NCI-H2227 (cell line): ENCODE measurements at regions not wholly inside any gene's neighbourhood (a gene's known extent, or its start where the extent isn't known, plus 50 kb on each side); places are given as distances from the start of the nearest gene placed in this dataset.
"Not testable (repeated sequence)": the region's sequence is repeated elsewhere in the genome, so short reads cannot be mapped to it uniquely, and the experiment has no call there.

ENCODE experiments used
- DNase-seq: peaks from one replicate; lab custom pipeline; 2025; ENCODE audit not compliant: unreplicated experiment; lab: John Stamatoyannopoulos, UW

DNA sequence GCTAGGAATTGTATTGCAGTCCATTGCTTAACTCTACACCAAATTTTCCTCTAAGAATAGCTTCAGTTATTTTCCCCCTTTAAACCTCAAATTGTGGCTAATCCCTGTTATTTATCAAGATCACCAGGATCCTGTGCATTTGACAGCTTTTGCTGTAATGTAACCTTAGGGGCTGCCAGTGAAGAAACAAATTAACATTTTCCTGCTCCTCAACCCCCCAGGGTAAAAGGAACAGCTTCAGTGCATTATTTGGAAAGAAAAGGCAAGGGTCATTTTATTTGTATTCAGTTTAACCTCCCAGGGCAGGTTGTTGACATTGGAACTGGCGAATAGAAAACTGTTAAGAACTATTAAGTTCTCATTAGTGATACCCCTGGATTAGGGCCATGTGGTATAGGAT lies 57.0 kb downstream of the PCDH20 start:
- no peak for DNase-seq

DNA sequence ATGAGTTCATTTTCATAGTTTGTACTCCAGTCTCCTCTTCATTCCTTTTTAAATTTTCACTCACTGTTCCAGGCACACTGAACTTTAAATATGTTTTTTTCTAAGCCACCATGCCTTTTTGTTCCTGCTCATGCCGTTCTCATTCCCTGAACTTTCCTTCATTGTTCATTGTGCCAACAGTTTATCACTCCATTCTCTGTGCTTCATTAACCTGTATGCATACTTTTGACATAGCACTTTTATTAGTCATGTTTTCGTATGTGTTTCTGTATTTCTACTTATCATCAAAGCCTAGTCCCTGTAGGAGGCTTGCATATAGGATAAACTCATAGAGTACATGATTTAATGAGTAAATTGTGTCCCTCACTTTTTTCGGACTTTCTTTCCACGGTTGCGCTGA lies 65.3 kb downstream of the PCDH20 start:
- no peak for DNase-seq

DNA sequence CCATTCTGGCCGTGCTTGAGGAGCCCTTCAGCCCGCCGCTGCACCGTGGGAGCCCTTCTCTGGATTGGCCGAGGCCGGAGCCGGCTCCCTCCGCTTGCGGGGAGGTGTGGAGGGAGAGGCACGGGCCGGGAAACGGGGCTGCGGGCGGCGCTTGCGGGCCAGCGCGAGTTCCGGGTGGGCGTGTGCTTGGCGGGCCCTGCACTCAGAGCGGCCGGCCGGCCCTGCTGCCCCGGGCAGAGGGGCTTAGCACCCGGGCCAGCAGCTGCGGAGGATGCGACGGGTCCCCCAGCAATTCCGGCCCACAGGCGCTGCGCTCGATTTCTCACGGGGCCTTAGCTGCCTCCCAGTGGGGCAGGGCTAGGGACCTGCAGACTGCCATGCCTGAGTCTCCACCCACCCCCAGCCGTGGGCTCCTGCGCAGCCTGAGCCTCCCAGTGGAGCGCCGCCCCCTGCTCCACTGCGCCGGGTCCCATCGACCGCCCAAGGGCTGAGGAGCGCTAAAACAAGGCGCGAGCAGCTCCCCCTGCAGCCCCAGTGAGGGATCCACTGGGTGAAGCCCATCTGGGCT lies 76.5 kb downstream of the PCDH20 start:
- peak; percentile 41 for DNase-seq

DNA sequence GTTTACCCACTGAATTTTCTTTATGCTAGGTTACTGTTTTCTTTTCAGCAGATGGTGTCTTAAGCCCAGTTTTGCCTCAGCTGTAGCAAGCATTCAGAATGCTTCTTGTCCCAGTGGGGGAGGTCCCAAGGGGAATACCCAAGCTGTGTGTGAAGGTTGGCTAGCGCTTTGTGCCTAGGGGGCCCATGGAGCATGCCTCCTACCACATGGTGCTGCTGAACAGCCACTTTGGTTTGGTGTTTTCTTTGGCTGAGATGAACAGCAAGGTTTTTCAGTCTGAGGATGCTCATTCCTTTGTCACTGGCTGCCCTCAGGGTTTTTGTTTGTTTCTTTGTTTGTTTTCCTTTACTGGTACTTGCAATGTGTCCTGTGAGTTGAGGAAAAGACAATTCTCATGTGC lies 99.0 kb downstream of the PCDH20 start:
- DNase-seq = no peak

DNA sequence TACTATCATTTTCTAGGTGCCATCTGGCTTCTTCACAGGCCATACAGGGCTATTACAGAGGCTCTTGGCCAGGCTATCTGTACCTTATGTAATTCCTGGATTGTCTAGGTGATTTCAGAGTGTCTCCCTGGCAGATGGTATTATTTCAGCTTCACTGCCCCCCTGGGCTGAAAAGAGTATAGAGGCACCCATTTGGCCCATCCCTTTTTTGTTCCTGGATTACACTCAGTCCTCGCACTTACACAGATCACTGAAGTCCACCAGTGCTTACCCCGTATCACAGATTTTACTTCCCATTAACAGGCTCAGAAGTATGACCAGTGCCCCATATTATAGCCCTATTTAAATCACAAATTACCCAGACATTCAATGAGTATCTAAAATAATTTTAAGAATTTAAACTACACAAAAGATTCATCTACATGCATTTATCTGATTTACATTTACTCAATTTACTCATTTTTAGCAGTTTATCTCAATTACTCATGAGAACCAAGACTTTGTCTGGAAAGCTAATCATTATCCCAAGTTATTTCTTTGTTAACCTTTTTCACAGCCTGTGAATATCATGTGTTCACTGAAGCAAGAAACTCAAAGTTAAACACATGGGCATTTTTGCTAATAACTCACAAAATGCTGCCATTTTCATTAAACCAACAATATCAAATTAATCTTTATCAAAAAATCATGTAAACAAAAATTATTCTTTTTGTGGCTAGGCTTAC lies 121.0 kb downstream of the PCDH20 start:
- no peak for DNase-seq

DNA sequence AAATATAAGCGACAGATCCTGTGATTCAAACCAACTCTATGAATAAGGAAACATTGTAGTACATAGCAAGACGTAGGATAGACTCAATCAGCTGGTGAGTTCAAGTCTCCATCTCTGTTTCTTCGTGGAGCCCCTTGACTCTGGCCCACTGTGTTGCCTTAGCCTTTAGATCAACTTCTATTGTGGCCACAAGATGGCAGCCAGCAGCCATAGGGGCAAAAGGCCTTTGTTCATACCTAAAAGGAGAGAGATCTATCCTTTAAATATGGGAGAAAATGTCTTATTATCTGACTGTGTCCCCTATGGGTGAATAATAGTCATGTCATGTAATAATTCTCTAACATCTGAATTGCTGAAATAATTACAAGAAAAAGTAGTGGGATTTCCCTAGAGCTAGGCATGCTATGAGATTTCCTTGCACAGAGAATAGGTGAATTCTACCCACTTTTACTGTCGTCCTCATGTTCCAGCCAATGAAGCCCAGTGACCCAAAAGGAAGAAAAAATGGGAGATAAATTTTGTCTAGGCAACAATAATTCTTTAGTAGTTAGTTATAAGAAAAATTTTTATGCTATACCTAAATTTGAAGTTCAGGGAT lies 129.4 kb downstream of the PCDH20 start:
- DNase-seq = no peak

DNA sequence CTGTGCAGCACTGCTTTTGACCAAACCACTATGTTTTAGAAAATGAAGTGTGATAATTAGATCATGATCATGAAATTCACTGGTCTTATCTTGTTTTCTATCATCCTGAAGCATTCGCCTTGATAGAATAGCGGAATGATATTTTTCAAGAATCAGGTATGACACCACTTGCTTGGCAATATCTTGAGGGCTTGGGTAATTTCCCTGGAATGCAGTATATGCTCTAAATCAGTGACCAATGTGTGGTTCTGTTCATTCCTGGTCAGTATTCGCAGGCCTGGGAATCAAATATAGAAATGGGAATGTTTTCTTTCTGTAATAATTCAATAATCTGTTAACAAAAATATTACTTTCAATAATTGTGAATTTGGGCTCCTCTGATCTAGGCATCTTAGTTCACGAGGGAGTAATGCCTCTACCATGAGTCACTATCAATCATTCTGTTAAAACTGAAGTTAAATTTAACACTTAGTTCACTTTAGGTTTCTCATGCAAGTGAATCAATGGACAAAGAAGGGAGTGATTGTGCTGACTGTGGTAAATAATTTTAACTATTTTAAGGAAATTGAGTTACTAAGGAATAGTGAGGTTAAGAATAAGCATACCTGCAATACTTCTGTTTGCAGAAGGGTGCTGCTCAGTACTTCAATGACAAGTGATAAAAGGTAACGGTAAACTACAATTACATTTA lies 137.9 kb downstream of the PCDH20 start:
- DNase-seq = no peak

DNA sequence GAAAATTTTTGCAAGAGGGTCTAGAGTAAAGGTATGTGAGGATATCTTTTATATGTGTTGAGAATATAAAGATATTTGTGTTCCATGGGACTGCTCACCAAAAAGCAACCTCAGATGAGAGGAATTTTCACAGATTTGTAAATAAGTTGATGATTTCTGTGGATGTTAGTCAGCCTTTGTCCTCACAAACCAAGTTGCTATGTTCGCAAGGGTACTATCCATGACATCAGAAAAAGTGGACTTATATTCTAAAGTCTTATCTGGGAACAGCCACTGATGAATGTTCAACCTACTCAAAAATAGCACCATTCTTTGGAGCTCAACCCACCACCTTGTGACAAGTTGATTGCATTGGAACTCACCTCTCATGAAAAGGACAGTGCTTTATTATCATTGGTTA lies 138.6 kb downstream of the PCDH20 start:
- DNase-seq = no peak

DNA sequence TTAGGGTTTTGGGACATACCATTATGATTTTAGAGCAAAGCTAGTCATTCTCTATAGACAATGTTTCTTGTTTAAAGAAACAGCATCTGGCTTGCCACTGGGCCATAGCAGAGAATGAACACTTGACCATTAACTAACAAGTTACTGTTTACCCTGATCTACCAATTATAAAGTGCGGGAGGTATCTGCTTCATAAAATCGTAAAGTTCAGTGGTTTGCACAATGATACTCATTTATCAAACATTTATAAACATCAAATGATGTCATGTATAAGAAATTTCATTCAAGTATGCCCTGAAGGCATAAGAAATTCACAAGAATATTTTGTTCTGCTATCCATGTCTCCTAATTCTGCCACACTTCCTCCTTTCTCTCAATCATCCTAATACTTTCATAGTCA lies 139.2 kb downstream of the PCDH20 start:
- DNase-seq = no peak

DNA sequence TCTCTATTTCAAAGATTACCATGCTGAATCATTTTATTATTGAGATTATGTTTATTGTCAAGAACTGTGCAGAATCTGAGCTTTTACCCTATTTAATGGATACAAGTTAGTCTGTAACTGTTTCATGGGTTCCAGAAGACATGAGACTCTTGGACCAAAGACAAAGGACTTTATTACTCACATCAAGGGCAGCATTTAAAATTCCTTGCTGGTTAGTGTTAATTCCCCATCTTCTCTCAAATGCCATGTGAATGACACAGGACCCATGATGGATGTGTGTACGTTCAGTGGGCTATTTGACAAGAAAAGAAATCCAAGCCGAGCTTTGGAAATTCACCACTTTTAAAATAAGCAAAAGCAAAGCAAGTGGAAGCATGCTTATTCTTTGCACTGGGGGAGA lies 139.9 kb downstream of the PCDH20 start:
- no peak for DNase-seq

DNA sequence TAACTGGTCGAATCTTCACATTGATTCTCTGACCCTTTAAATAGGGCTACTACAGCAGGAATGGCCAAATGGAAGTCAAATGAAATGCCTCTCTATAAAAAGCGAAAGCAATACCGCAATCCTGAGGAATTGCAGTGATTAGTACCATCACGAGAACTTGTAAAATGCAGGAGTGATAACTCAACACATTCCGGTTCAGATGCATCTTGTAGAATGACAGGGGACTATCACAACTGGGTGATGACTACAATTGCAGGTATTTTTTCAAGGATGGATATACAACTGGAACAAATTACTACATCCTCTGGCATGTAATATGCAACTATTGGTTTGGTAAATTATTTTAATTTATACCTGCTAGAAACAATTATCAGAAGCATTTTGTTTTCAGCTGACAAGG lies 140.4 kb downstream of the PCDH20 start:
- no peak for DNase-seq

DNA sequence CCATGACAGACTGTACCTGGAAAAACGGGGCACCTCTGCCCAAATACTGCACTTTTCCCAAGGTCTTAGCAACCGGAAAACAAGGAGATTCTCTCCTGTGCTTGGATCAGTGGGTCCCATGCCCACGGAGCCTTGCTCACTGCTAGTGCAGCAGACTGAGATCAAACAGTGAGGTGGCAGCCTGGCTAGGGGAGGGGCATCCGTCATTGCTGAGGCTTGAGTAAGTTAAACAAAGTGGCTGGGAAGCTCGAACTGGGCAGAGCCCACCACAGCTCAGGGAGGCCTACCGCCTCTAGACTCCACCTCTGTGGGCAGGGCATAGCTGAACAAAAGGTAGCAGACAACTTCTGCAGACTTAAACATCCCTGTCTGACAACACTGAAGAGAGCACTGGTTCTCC lies 148.8 kb downstream of the PCDH20 start:
- DNase-seq = not testable (repeated sequence)

DNA sequence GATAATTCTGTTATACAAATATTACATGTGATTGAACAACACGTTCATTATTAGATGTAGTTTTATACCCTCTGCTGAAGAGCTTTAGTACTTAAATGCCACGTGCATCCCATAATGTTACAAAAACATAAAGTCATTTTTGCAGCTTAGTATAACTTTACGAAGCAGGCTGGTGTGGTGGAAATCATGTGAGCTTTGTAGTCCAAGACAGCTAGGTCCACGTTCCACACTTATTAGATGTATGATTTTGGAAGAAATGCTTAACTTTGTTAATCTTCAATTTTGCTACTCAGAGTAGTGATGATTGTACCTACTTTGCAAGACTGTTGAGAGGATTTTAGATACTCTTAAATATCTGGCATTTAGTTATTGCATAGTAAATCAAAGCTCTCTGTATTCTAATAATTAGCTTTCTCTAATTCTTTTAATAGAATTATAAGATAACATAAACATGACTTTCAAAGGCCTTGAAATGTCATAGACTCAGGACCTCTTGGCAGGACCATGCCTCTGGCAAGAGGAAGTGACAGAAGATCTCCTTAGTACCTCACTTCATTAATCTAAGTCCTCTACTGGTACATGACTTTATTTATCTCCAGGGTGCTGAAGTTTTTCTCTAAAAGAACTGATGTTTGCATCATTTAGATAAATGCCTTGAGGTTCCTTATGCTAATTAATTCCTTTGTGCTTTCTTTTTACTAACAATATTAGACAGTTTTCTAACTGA lies 153.7 kb downstream of the PCDH20 start:
- no peak for DNase-seq

DNA sequence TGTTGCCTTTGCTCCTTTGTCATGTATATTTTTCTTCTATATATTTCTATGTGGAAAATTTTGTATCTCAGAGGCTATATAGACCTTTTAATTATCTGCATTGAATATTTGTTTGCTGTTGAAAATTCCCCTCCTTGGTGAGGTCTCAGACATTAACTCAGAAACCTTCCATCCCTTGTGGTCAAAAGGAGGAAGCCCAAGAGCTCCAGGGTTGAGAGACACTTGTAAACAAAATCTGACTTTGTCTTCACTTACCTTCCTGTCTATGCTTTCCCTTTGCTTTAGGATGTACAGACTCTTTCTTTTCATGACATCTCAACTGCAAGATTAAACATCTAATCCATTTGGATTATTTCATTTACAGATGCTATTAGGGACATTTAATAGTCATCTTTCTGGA lies 157.5 kb downstream of the PCDH20 start:
- DNase-seq = no peak

DNA sequence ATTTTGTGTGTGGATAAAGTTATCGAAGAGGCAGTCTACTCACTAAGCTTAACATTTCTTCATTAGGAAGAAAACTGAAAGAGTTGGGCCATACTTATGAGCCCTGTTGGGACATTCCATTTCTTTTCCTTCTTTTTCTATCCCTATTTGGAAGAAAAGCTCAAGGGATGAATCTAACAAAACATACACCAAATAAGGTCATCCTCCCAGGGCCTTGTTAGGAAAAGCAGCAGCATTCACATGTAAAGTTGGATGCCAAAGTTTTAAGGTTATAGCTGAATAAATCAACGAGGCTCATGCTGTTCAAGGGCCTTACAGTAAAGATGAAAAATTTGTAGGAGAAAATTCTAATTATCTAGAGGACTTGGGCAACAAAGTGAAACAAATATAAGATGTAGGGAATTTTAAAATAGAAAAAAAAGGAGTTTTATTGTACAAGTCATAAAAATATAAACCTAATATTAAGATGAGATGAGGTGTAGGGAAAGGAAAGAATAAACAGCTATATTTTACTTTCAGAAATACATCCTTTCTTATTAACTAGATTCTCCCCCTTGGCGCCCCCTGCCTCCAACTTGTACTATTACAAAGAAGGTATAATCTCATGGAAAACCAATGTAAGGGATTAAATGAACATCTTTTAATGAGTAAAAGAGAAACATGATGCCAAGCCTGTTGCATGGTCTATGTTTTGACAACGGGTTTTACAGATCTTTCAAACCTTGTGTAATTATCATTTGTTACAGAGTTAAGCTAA lies 160.4 kb downstream of the PCDH20 start:
- DNase-seq = no peak

DNA sequence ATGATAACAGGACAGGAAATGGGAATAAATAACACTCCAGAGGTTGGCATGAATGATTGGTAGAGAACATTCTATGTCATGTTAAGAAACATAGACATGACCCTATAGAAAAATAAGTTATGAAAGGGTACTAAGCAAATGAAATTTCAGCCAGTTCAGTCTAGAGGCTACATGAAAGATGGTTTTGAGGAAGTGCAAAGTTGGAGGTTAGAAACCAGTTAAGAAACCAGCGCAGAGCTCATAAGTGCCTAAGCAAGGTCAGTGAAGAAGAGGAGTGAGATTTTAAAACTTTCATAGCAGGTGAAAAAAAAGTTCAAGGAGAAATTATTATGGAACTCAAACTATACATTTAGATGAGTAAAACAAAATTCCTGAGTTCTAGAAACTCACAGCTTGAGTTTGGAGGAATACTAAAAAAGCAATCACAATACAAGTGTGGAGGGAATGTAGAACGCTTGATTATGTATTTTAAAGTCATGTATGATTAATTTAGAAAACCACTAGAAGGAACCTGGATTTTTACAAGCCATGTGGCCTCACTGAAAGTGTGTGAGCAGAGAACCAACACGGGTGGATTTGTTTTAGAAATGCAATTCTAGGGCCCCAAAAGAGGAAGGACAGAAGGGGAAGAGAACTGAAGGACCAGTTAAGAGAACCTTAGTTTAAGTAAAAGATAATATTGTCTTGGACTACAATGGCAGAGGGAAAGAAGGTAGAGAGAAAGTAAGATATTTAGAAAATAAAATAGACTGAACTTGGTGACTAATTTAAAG lies 162.4 kb downstream of the PCDH20 start:
- DNase-seq = no peak

DNA sequence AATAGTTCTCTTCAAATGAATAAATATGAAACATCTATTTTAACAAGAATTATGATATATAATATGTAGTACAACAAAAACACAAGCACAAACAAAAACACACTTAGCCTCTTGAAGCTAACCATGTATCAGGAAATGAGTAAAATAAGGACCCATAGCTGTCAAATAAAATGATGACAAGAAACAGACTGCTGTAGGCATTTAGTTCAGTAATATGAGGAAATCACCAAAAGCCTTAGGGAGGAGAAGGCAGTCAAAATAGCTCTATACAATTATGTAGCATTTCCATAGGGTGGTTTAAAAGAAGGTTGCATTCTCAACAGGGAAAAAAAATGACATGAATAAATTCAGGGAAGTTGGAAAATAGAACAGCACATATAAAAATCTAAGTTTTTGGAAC lies 163.4 kb downstream of the PCDH20 start:
- no peak for DNase-seq

DNA sequence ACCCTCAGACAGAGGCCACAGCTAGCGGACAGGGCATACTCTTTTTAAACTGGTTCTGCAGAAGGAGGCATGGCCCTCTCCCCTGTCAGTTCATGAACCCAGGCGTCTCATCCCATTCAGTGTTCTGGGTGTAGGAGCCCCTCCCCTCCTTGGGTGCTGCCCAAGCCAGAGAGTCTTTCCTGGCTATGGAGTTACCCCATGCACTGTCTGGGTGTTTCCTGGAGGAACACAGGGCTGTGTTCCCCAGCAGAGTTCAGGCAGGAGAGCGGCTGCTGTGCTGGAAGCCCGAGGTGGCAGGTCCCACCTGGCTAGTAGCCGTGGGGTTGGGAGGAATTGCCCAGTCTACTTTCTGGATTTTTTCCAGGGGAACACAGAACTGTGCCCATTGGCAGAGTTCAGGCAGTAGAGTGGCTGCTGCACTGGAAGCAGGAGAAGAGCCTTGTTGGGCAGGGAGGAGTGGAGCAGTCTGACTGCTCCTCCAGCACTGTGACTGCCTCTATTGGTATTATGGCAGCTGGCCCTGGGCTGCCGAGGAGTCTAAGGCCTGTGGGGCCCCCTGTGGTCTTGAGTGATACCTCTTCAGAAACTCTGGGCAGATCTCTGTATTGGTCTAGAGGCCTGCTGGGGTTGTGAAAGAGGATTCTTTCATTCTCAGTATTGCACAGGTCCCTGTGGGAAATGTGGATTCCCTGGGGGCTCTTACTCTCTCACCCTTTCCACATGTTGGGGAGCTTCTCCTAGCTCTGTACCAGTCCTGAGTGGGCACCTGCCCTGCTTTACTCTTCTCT lies 168.3 kb downstream of the PCDH20 start:
- no peak for DNase-seq

DNA sequence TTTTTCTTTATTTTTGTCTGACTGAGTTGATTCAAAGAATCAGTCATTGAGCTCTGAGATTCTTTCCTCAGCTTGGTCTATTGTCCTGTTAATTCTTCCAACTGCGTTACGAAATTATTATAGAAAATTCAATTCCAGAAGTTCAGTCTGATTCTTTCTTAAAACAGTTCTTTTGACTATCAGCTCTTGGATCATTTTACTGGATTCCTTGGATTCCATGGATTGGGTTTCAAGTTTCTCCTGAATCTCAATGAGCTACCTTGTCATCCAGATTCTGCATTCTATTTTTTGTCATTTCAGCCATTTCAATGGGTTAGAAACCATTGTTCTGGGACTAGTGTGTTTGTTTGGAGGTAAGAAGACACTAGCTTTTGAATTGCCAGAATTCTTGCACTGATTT lies 169.3 kb downstream of the PCDH20 start:
- no peak for DNase-seq
